AG04449 (cell line): ENCODE measurements at regions not wholly inside any gene's neighbourhood (a gene's known extent, or its start where the extent isn't known, plus 50 kb on each side); places are given as distances from the start of the nearest gene placed in this dataset.

Source experiments
- CTCF ChIA-PET: fragments of 350-600 bp; formaldehyde crosslinking; extraction: SDS; loops from one replicate; lab custom pipeline; 2021; ENCODE audit warnings: antibody characterized with exemption; lab: Yijun Ruan, JAX
- POLR2A ChIA-PET: fragments of 400-600, 350-600 bp; formaldehyde crosslinking; extraction: SDS; loops from one replicate; lab custom pipeline; 2020; ENCODE audit warnings: antibody characterized with exemption, inconsistent platforms; lab: Yijun Ruan, JAX
- DNase-seq: peaks from one replicate; pipeline ENCODE4 v3.0.0-alpha.2; 2010; ENCODE audit warnings: low read depth, low spot score
- H3K4me3 ChIP-seq: 2 replicates; pipeline ENCODE4 v1.5.1; 2011; ENCODE audit warnings: low read depth, mild to moderate bottlenecking, control low read depth, low read length
- CTCF ChIP-seq: IDR thresholded peaks from one replicate; pipeline ENCODE4 v1.5.1; 2011; ENCODE audit warnings: mild to moderate bottlenecking, moderate library complexity, low read length, control low read depth, inconsistent platforms; ENCODE audit not compliant: insufficient read depth; ENCODE audit errors: missing control alignments

- H3K4me3 ChIP-seq = no peak overlapping the region
- TF ChIP-seq CTCF = no peak
- no peak for DNase-seq
- ChIA-PET CTCF (no interaction called here), POLR2A (no interaction called here)
These were observed 447.3 kb upstream of the ARHGEF26 start for GRCh38 chr3:153673853-153674252.

GRCh38 chr3:153679714-153680113, 441.5 kb upstream of the ARHGEF26 start:
- no peak for DNase-seq
- POLR2A ChIA-PET = no interaction called here
- no peak for TF ChIP-seq CTCF
- CTCF ChIA-PET = no interaction called here
- no peak overlapping the region for H3K4me3 ChIP-seq

GRCh38 chr3:153680526-153680925, 440.7 kb upstream of the ARHGEF26 start:
- ChIA-PET POLR2A (no interaction called here), CTCF (no interaction called here)
- no peak for DNase-seq
- no peak for TF ChIP-seq CTCF
- no peak overlapping the region for H3K4me3 ChIP-seq

GRCh38 chr3:153681057-153681456, 440.1 kb upstream of the ARHGEF26 start:
- ChIA-PET CTCF (no interaction called here), POLR2A (no interaction called here)
- no peak overlapping the region for H3K4me3 ChIP-seq
- no peak for DNase-seq
- no peak for TF ChIP-seq CTCF

GRCh38 chr3:153688301-153689120, 432.7 kb upstream of the ARHGEF26 start:
- DNase-seq = no peak
- TF ChIP-seq CTCF = no peak
- POLR2A ChIA-PET = no interaction called here
- H3K4me3 ChIP-seq = no peak overlapping the region
- CTCF ChIA-PET = interaction anchor here (1.4 kb wide), 1 partner anchor 12 kb away, joined by 3 read pairs; no protein-coding TSS in a partner anchor

GRCh38 chr3:153693207-153693606, 428.0 kb upstream of the ARHGEF26 start:
- ChIA-PET POLR2A (no interaction called here), CTCF (no interaction called here)
- H3K4me3 ChIP-seq = no peak overlapping the region
- no peak for DNase-seq
- no peak for TF ChIP-seq CTCF
